ENCODE measurements at regions not wholly inside any gene's neighbourhood (a gene's known extent, or its start where the extent isn't known, plus 50 kb on each side); places are given as distances from the start of the nearest gene placed in this dataset.

DNA sequence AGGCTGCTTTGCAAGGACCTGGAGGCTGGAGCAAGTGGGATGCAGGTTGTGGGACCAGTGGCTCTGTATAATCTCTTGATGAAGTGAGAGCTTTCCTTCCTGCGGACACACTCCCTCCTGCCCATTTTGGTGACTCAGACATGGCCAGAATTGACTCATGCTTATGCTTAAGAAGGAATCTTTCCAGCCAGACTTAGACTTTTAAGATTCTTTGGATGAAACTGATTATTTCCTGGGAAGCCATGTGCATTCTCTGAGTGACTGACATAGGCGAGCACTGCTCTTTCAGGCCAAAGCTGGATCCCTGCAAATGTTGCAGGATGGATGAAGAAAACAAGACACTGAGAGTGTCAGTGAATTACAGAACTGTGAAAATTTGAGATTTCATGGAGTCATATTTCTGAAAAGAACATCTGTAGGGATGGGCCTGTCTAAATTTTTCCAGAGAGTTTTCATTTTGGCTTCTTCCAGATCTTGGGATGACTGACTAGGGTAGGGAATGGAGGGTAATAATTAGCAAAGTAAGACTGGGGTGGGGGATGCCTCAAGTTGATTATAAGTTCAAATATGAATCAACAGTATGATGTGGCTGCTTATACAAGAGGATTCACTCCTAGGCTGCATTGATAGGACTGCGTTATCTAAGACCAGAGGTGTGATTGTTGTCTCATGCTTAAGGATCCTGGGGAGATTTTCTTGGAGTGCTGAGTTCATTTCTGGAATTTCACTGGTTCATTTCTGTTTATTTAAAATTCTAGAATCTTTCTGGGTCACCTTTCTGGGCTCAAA, 195.8 kb downstream of the HIPK3 start:
- TF ChIP-seq, protein P1, sequence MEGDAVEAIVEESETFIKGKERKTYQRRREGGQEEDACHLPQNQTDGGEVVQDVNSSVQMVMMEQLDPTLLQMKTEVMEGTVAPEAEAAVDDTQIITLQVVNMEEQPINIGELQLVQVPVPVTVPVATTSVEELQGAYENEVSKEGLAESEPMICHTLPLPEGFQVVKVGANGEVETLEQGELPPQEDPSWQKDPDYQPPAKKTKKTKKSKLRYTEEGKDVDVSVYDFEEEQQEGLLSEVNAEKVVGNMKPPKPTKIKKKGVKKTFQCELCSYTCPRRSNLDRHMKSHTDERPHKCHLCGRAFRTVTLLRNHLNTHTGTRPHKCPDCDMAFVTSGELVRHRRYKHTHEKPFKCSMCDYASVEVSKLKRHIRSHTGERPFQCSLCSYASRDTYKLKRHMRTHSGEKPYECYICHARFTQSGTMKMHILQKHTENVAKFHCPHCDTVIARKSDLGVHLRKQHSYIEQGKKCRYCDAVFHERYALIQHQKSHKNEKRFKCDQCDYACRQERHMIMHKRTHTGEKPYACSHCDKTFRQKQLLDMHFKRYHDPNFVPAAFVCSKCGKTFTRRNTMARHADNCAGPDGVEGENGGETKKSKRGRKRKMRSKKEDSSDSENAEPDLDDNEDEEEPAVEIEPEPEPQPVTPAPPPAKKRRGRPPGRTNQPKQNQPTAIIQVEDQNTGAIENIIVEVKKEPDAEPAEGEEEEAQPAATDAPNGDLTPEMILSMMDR (conservative IDR thresholded peaks at IDR 0.05; ENCODE audit: low read depth, low read length), result no peak
- no peak for DNase-seq (ENCODE audit: low read depth)
- H3K4me3 ChIP-seq (ENCODE audit: low read depth, low read length), result no peak overlapping the region

DNA sequence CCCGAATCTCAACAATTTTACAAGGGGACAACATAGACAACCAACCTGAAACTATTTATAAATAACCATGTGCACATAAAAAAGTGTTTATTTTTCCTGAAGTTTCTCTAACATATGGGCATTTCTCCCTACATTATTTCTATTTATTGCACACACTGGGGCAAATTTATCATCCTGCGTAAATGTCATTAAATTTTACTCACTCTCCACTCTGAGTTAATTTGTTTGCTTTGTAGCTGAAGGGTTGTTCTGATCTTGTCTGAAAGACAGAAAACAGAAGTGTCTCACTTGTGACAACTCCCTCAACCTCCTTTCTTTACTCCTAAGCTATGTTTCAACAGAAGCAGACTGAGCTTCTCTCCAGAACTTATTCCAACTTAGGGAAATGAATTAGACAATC, 194.2 kb downstream of the HIPK3 start:
- TF ChIP-seq, protein P1 (conservative IDR thresholded peaks at IDR 0.05; ENCODE audit: low read depth, low read length), result no peak
- H3K4me3 ChIP-seq (ENCODE audit: low read depth, low read length), result no peak overlapping the region

DNA sequence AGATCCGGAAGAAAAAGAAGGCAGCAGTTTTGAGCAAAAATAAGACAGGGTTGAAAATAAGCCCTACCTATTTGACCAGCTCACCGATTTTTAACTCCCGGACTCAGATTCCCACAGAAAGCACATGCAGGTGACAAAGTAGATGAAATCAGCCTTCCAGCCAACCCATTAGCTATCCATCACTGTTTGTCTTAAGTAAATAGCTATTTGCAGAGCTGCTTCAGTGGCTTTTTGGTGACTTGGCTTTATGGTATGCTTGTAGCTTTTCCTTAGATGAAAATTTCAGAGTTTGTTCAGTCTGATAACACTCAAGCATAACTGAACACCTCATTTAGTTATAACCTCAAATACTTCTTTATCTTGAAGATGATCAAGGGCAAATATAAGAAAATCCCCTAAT, 192.6 kb downstream of the HIPK3 start:
- TF ChIP-seq, protein P1 (conservative IDR thresholded peaks at IDR 0.05; ENCODE audit: low read depth, low read length), result no peak
- no peak overlapping the region for H3K4me3 ChIP-seq (ENCODE audit: low read depth, low read length)
- DNase-seq (ENCODE audit: low read depth), result no peak

More for the DNA sequence above, 194.2 kb downstream of the HIPK3 start:
- DNase-seq (ENCODE audit: low read depth), result no peak

DNA sequence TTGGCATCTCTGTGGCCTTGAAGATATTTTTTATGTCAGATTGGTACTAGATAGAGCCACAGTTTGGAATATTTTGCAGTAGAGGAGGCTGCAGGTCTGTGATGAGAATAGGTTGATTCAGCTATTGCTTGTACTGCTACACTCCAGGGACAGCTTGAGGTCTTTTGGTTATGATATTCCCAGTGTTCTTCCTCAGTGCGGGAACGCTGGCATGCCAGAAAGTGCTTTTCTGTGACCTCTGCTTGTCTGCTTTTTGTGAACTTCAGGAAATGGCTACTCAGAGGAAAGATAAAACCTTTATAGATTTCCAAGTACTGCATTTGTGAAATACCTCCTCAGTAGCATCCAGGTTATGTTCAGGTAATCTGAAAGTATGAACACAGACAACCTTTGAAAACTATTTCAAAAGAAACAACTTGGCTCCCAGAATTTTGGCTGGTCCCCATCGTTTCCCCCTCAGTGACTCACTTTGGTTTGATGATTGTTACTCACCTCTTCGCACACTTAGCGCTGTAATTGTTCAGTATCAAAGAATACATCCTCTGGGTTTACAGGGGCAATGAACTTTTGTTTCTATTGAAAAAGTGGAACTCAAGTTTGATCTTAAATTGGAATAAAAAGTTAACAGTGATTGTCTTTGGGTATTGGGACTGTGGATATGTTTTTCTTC, 191.4 kb downstream of the HIPK3 start:
- no peak for DNase-seq (ENCODE audit: low read depth)
- TF ChIP-seq, protein P1 (conservative IDR thresholded peaks at IDR 0.05; ENCODE audit: low read depth, low read length), result no peak

DNA sequence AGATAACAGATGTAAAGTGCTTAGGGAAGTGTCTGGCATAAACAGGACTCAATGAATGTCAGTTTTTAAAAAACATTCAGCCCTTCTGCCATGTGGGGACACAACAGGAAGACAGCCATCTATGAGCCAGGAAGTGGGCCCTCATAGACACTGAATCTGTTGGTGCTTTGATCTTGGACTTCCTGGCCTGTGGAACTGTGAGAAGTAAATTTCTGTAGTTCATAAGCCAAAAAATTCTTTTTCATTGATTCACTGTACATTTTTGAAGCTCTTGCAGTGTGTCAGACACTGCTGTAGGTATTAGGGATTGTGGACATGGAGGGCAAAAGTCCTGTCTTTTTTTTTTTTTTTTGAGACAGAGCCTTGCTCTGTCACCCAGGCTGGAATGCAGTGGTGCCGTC, 188.6 kb downstream of the HIPK3 start:
- TF ChIP-seq, protein P1 (conservative IDR thresholded peaks at IDR 0.05; ENCODE audit: low read depth, low read length), result no peak
- no peak for DNase-seq (ENCODE audit: low read depth)
- no peak overlapping the region for H3K4me3 ChIP-seq (ENCODE audit: low read depth, low read length)

More for the DNA sequence above, 191.4 kb downstream of the HIPK3 start:
- H3K4me3 ChIP-seq (ENCODE audit: low read depth, low read length), result no peak overlapping the region

DNA sequence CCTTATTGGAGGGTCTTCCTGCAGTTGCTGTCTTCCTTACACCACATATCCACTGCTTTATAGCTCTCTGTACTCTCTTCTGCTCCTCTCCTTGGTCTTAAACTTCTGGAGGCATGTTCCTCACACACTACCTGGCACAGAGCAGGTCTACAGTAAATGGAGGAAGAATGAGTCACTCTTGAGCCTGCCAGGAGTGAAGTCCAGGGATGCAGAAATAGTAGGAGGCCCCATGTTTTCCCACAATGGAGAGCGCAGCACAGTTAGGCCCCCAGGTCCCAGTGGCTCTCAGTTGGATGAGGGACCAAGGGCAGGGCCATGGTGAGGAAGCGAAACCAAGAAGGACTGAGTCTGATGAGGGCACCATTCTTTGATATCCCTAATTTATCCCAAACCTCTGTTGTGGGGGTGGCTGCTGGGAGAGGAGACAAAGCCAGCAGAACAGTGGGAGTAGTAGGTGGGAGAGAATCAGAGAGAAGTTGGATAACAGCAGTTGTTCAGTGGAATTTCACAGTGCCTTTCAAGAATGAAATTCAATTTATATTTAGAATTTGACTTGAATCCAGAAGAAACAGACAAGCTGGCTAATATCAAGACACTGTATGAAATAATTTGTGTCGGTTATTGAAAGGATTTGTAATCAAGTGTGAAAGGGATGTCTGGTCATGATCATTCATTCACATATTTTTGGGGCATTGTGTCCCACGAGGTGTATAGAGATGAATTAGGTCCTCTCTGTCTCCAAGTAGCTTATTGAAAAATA, 187.8 kb downstream of the HIPK3 start:
- no peak overlapping the region for H3K4me3 ChIP-seq (ENCODE audit: low read depth, low read length)
- TF ChIP-seq, protein P1 (conservative IDR thresholded peaks at IDR 0.05; ENCODE audit: low read depth, low read length), result no peak
- DNase-seq (ENCODE audit: low read depth), result no peak
